ENCODE measurements at regions not wholly inside any gene's neighbourhood (a gene's known extent, or its start where the extent isn't known, plus 50 kb on each side); places are given as distances from the start of the nearest gene placed in this dataset.

DNA sequence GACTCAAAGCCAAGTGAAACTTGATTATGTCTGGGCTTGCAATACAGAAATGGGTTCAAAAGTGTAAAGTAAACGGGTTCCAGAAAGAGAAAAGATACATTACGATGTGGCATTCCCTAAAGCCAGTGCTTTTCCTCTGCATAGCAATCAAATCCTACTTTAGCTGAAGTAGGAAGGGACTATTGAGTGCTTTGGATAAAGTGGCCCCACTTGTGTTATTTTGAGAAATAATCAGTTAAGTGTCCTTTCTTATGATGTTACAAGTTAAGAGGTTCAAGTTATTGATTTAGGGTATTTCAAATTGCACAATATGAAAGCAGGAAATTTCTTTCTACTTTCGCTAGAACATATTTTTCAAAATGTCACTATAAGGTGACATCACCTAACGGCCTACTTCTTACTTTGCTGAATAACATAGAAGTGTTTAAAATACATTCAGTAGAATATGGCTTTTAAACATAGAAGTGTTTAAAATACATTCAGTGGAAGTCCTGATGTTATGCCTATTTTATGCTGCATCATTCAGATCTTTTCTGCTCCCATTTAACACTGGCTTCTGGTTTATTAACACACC is 235.2 kb downstream of the DTHD1 start:
- H3K27ac Mint-ChIP-seq = no peak overlapping the region

DNA sequence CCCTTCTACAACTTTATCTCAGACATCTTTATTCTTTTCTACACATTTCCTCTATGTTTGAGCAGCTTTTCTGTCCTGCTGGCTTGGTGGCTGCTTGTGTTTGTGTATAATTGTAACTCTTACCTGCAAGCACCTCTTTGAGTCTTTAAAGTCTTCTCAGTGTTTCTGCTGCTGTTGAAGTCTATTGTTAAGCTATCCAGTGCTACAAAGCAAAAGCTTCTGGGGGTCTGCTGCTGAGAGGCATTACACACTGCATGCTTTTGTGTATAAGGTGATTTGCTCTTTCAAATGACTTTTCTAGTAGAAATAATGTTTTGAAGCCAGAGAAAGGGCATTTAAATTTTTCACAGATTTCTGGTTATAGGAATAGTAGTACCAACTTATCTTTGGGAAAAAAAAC is 241.8 kb downstream of the DTHD1 start:
- H3K27me3 Mint-ChIP-seq = no peaks in the 10 kb centered on the region
- H3K36me3 Mint-ChIP-seq = no peaks in the 10 kb centered on the region
- H3K4me3 Mint-ChIP-seq = no peak overlapping the region
- no peak for DNase-seq
- no peak overlapping the region for H3K27ac Mint-ChIP-seq
- peaks cover 6% of the 10 kb centered on the region for H3K9me3 Mint-ChIP-seq
- H3K4me1 Mint-ChIP-seq = no peaks in the 10 kb centered on the region
- CTCF ChIA-PET = interaction anchor here (0.6 kb wide), 1 partner anchor 540 kb away, joined by 3 read pairs; no protein-coding TSS in a partner anchor

More for the DNA sequence above, 235.2 kb downstream of the DTHD1 start:
- no peak for DNase-seq
- Mint-ChIP-seq H3K9me3 (no peaks in the 10 kb centered on the region), H3K4me3 (no peak overlapping the region), H3K36me3 (no peaks in the 10 kb centered on the region), H3K27me3 (no peaks in the 10 kb centered on the region), H3K4me1 (no peaks in the 10 kb centered on the region)
- CTCF ChIA-PET = no interaction called here

DNA sequence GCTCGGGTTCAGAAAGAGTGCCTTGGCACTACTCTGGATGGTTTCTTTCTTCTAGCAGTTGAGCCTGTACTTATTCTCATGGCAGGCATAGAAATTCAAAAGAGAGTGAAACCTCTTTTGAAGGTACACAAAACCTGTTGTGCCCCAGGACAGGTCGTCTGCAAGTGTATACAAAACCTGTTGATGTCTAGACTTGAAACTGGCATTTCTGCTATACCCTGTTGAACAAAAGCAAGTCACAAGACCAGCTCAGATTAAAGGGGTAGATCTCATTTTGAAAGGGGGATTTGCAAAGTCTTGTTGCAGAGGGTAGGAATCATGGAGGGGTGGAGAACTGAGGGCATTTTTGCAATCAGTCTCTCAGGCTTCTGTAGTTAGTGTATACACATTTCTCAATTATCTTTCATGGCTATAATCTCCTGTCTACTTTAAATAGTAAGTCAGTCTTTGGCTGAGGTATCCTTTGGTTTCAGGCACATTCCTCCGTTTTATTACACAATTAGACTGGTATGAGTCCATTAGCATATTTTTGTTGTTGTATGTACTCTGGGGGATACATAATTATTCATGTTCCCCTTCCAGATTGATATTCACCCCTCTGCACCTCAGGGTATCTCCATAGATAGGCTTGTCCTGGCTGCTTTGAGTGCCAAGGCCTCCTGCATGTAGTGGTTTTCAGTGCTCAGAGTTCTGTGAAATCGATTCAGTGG is 251.4 kb downstream of the DTHD1 start:
- DNase-seq = no peak
- H3K4me3 Mint-ChIP-seq = no peak overlapping the region
- no peaks in the 10 kb centered on the region for H3K4me1 Mint-ChIP-seq
- CTCF ChIA-PET = no interaction called here
- H3K36me3 Mint-ChIP-seq = no peaks in the 10 kb centered on the region
- no peaks in the 10 kb centered on the region for H3K27me3 Mint-ChIP-seq
- no peak overlapping the region for H3K27ac Mint-ChIP-seq
- peaks cover 13% of the 10 kb centered on the region for H3K9me3 Mint-ChIP-seq

DNA sequence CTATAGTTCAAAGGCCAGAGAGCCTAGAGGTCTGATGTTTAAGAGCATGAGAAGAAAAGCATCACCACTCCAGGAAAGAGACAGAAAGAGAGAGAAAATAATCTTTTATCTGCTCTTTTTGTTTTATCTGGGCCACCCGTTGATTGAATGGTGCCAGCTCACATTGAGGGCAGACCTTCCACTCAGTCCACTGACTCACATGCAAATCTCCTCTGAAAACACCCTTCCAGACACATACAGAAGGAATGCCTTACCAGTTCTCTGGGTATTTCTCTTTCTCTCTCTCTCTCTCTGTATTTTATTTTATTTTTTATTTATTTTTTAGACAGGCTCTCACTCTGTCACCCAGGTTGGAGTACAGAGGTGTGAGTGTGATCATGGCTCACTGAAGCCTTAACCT is 252.5 kb downstream of the DTHD1 start:
- Mint-ChIP-seq H3K27me3 (no peaks in the 10 kb centered on the region), H3K4me3 (no peak overlapping the region), H3K27ac (no peak overlapping the region), H3K4me1 (no peaks in the 10 kb centered on the region), H3K36me3 (no peaks in the 10 kb centered on the region), H3K9me3 (peaks cover 2% of the 10 kb centered on the region)
- no peak for DNase-seq
- CTCF ChIA-PET = no interaction called here

DNA sequence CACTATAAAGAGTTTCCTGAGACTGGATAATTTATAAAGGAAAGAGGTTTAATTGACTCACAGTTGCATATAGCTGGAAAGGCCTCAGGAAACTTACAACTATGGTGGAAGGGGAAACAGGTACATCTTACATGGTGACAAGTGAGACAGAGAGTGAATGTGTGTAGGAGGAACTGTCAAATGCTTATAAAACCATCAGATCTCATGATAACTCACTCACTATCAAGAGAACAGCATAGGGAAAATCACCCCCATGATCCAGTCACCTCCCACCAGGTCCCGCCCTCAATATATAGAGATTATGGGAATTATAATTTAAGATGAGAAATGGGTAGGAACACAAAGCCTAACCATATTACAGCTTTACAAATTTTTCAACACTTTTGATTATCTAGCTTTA is 266.0 kb downstream of the DTHD1 start:
- DNase-seq = no peak
- no peaks in the 10 kb centered on the region for H3K27me3 Mint-ChIP-seq
- no peaks in the 10 kb centered on the region for H3K36me3 Mint-ChIP-seq
- CTCF ChIA-PET = no interaction called here
- peaks cover 8% of the 10 kb centered on the region for H3K4me1 Mint-ChIP-seq
- H3K27ac Mint-ChIP-seq = no peak overlapping the region
- no peak overlapping the region for H3K4me3 Mint-ChIP-seq
- no peaks in the 10 kb centered on the region for H3K9me3 Mint-ChIP-seq

DNA sequence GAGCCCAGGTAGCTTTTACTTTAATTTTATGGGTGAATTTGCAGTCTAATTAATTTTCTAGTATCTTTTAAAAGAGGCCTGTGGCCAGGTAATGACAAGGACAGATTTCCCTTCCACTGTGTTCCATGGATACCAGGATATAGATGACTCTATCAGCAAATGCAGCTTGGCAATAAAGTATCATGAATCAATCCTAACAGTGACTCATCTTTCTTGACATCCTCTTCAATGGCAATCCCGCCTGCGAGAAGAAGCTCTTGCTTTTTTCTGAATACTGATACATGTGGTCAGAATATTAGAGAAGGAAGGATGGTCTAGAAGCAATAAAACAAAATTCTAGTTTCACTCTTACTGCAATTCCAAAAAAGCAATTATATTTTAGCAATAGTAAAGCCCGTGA is 267.8 kb downstream of the DTHD1 start:
- no peaks in the 10 kb centered on the region for H3K27me3 Mint-ChIP-seq
- CTCF ChIA-PET = no interaction called here
- no peak overlapping the region for H3K4me3 Mint-ChIP-seq
- H3K36me3 Mint-ChIP-seq = no peaks in the 10 kb centered on the region
- H3K4me1 Mint-ChIP-seq = peaks cover 8% of the 10 kb centered on the region
- H3K27ac Mint-ChIP-seq = no peak overlapping the region
- H3K9me3 Mint-ChIP-seq = no peaks in the 10 kb centered on the region
- no peak for DNase-seq

DNA sequence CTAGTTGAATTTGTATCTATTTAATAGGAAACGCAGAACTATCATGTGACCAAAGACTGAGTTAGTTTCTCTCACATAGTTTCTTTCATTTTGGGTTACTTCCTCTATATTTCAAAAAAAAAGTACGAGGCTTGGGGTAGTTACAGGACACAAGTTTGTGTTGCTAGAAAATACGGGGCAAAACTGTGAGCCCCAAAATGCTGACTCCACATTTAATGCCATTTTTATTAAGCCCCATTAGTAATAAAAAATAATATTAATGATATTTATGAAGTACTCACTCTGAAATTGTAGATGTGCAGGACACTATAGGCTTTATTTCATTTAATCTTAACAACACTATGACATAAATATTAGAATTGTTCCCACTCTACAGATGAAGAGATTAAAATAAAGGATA is 268.6 kb downstream of the DTHD1 start:
- CTCF ChIA-PET = no interaction called here

DNA sequence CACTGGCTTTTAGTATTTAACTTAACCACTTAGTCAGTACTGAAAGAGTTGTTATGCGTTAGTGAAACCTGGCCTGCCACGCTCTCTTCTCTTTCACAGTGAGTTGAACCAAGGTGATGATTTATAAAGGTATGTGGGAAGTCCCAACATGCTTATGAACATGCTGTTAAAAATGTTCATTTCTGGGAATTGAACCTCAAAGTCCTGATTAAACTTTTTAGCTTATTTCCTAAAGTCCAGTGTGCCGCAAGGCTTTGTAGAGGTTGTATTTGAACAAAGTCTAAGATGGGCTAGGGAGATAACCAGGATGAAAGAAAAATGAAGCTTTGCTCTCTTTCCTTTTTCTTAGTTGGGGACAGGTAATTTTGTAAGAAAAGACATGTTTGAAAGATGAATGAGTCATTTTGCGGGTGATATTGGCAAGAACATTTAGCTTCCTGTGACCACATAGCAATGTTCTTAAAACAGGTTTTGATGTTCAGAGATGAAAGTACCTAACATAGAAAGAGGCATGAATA is 270.3 kb downstream of the DTHD1 start:
- no peak for DNase-seq
- H3K4me3 Mint-ChIP-seq = no peak overlapping the region
- peaks cover 8% of the 10 kb centered on the region for H3K4me1 Mint-ChIP-seq
- no peaks in the 10 kb centered on the region for H3K36me3 Mint-ChIP-seq
- CTCF ChIA-PET = no interaction called here
- no peaks in the 10 kb centered on the region for H3K9me3 Mint-ChIP-seq
- no peak overlapping the region for H3K27ac Mint-ChIP-seq
- no peaks in the 10 kb centered on the region for H3K27me3 Mint-ChIP-seq

More for the DNA sequence above, 268.6 kb downstream of the DTHD1 start:
- H3K4me3 Mint-ChIP-seq = no peak overlapping the region
- no peaks in the 10 kb centered on the region for H3K9me3 Mint-ChIP-seq
- no peak for DNase-seq
- H3K27ac Mint-ChIP-seq = no peak overlapping the region
- no peaks in the 10 kb centered on the region for H3K27me3 Mint-ChIP-seq
- no peaks in the 10 kb centered on the region for H3K36me3 Mint-ChIP-seq
- peaks cover 8% of the 10 kb centered on the region for H3K4me1 Mint-ChIP-seq

DNA sequence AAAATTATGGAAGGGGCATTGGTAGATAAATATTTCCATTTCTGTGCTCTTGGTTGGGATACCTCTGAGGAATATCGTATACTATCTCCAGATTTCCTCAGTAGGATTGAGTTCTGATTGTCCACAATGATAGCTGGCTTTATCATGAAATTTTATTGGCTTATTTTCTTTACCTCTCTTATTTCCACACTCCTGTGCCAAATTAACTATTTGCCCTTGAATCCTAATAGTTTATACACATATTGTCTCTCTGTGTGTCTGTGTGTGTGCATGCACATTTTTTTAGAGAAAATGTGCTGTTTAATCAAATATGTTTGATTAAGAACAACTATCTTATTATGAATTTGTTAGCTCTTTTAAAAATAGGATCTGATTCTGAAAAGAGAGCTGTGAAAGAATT is 271.6 kb downstream of the DTHD1 start:
- H3K9me3 Mint-ChIP-seq = no peaks in the 10 kb centered on the region
- no peaks in the 10 kb centered on the region for H3K27me3 Mint-ChIP-seq
- CTCF ChIA-PET = no interaction called here
- H3K36me3 Mint-ChIP-seq = no peaks in the 10 kb centered on the region
- H3K27ac Mint-ChIP-seq = no peak overlapping the region
- no peak overlapping the region for H3K4me3 Mint-ChIP-seq
- peaks cover 8% of the 10 kb centered on the region for H3K4me1 Mint-ChIP-seq
- no peak for DNase-seq

DNA sequence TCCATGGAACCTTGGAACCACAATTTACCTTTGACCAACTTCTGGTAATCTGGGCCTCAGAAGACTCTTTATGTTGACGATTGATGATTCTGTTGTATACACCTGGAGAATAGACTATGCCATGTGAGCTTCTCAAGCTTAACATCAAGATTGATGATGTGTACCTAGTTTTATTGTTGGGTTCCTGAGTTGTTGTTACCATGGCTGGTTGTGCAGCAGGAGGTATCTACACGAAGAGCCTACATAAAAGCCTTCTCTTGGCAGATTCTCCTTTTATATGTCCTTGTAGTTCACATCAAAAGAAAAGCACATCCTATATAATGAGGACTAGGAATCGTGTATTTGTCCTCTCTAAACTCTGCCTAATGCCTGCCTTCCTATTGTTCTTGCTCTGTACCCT is 272.0 kb downstream of the DTHD1 start:
- CTCF ChIA-PET = no interaction called here
- Mint-ChIP-seq H3K27me3 (no peaks in the 10 kb centered on the region), H3K4me1 (peaks cover 8% of the 10 kb centered on the region), H3K36me3 (no peaks in the 10 kb centered on the region), H3K4me3 (no peak overlapping the region), H3K9me3 (no peaks in the 10 kb centered on the region), H3K27ac (no peak overlapping the region)
- no peak for DNase-seq

DNA sequence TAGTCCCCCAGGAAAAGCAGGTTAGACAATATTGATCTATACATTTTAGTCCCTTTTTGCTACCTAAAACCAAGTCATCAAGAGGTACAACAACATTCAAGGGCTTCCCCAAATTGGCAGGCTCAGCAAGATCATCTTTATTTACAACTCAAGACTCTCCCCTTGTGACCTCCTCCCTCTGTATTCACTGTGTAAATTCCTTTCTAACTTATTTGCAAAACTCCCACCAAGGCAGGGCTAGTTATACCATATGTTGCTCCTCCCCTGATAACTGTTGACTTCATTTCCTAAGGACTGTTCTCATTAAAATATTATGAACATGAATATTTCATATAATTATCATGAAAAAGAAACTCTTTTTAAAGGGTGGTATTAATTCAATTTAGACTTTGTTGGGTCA is 275.6 kb downstream of the DTHD1 start:
- no peak overlapping the region for H3K27ac Mint-ChIP-seq
- H3K36me3 Mint-ChIP-seq = no peaks in the 10 kb centered on the region
- no peaks in the 10 kb centered on the region for H3K27me3 Mint-ChIP-seq
- no peak overlapping the region for H3K4me3 Mint-ChIP-seq
- CTCF ChIA-PET = no interaction called here
- no peaks in the 10 kb centered on the region for H3K9me3 Mint-ChIP-seq
- no peak for DNase-seq
- peaks cover 3% of the 10 kb centered on the region for H3K4me1 Mint-ChIP-seq

DNA sequence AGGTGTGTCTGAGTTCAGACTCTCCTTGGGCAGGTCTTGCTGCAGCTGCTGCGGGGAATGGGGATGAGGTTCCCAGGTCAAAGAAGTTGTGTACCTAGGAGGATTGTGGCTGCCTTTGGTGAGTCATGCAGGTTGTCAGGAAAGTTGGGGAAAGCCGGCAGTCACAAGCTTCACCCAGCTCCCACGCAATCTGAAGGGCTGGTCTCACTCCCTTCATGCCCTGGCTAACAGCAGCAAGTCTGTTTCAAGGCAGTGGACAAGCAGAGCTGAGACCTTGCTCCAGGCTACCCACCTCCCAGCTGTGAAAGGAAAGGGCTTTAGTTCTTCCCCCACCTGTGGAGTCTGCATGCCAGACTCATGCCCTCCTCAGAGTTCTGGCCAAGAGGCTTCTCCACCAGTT is 287.2 kb downstream of the DTHD1 start:
- no peak for DNase-seq
- no peak overlapping the region for H3K27ac Mint-ChIP-seq
- CTCF ChIA-PET = no interaction called here

DNA sequence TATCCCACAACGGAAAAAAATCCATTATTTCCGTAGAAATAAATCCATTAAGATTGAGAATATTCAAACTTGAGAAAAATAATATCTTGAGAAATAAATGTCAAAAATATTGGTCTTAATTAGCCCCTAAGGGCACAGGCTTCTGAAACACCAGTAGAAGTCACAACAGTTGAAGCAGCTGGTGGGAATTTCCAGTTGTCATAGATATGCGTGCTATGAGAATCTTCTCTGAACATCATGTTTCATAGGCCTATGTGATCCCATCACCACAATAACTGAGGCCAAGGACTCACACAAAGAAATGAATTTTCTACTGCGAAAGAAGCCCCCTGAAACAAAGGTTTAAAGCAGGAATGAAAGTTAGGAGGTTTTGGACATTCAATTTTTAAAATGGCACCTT is 292.0 kb downstream of the DTHD1 start:
- DNase-seq = no peak
- no peak overlapping the region for H3K4me3 Mint-ChIP-seq
- CTCF ChIA-PET = no interaction called here
- no peaks in the 10 kb centered on the region for H3K36me3 Mint-ChIP-seq
- H3K27ac Mint-ChIP-seq = no peak overlapping the region
- no peaks in the 10 kb centered on the region for H3K4me1 Mint-ChIP-seq
- peaks cover 4% of the 10 kb centered on the region for H3K9me3 Mint-ChIP-seq
- peaks cover 3% of the 10 kb centered on the region for H3K27me3 Mint-ChIP-seq

More for the DNA sequence above, 287.2 kb downstream of the DTHD1 start:
- peaks cover 6% of the 10 kb centered on the region for H3K27me3 Mint-ChIP-seq
- peaks cover 2% of the 10 kb centered on the region for H3K4me1 Mint-ChIP-seq
- no peaks in the 10 kb centered on the region for H3K36me3 Mint-ChIP-seq
- no peaks in the 10 kb centered on the region for H3K9me3 Mint-ChIP-seq
- H3K4me3 Mint-ChIP-seq = no peak overlapping the region

DNA sequence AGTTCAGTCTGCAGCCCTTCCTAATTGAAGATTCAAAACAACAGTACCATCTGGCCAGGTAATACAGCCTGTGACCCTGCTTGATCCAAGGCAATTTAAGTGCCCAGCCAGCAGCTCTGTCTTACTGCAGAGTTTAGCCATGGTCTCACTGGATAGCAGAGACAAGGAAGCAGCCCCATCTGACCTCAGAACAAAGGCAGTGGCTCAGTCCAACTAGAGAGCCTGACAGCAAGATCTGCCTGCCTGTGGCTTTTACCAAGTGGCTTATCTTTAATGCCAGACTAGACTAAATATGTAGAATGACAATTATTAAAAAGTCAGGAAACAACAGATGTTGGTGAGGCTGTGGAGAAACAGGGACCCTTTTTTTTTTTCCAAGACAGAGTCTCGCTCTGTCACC is 293.4 kb downstream of the DTHD1 start:
- Mint-ChIP-seq H3K4me1 (no peaks in the 10 kb centered on the region), H3K27ac (no peak overlapping the region), H3K4me3 (no peak overlapping the region), H3K27me3 (no peaks in the 10 kb centered on the region), H3K9me3 (peaks cover 4% of the 10 kb centered on the region), H3K36me3 (no peaks in the 10 kb centered on the region)
- no peak for DNase-seq
- CTCF ChIA-PET = no interaction called here

DNA sequence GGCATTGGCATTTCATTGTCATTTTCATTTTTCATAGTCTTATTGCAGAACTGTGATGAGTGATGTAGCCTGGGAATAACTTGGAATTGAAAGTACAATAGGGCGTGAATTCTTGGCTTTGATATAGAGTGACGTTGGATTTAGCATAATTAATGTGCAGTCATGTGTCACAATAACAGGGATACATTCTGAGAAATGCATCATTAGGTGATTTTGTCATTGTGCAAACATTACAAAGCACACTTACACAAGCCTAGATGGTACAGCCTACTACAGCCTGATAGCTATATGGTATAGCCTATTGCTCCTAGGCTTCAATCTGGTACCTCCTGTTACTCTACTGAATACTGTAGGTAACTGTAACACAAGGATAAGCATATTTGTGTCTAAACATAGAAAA is 300.8 kb downstream of the DTHD1 start:
- H3K36me3 Mint-ChIP-seq = no peaks in the 10 kb centered on the region
- no peaks in the 10 kb centered on the region for H3K4me1 Mint-ChIP-seq
- no peak overlapping the region for H3K4me3 Mint-ChIP-seq
- no peak for DNase-seq
- CTCF ChIA-PET = no interaction called here
- H3K27ac Mint-ChIP-seq = no peak overlapping the region
- no peaks in the 10 kb centered on the region for H3K9me3 Mint-ChIP-seq
- H3K27me3 Mint-ChIP-seq = no peaks in the 10 kb centered on the region
